Activated naive CD4-positive, alpha-beta T cell treated with anti-CD3 and anti-CD28 coated beads, Interleukin-2, amount 50 U/mL, for 24 hours (primary cell): ENCODE measurements at regions not wholly inside any gene's neighbourhood (a gene's known extent, or its start where the extent isn't known, plus 50 kb on each side); places are given as distances from the start of the nearest gene placed in this dataset.

Experiments
- H3K27ac Mint-ChIP-seq: one replicate; pipeline ENCODE4 v1.8.0; 2021; ENCODE audit warnings: mild to moderate bottlenecking, mixed read lengths
- H3K27me3 Mint-ChIP-seq: one replicate; pipeline ENCODE4 v1.8.0; 2021; ENCODE audit warnings: mixed read lengths
- H3K36me3 Mint-ChIP-seq: one replicate; pipeline ENCODE4 v1.8.0; 2021; ENCODE audit warnings: mixed read lengths
- H3K4me1 Mint-ChIP-seq: one replicate; pipeline ENCODE4 v1.8.0; 2021; ENCODE audit warnings: mixed read lengths
- H3K4me3 Mint-ChIP-seq: one replicate; pipeline ENCODE4 v1.8.0; 2021; ENCODE audit warnings: mild to moderate bottlenecking, mixed read lengths
- H3K9me3 Mint-ChIP-seq: one replicate; pipeline ENCODE4 v1.8.0; 2021; ENCODE audit warnings: mixed read lengths

DNA sequence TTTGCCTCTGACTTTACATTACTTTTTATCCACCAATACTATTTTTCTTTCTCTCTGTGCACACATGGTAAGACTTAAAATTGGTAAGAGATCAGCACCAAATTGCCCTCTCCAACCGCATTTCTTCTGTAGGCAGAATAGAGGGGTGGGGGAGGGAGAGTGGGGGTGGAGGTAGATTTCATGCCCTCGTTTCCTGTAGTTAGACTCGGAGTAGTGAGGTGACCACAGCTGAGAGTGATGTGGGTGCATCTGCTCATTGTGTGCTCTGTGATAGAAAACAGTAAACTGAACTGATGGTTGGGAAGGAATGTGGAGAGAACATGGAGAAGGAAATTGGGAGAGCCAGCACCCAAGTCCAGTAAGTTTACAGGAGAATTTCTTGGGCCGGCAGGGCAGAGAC, 498.3 kb downstream of the IRX1 start:
- H3K4me3 Mint-ChIP-seq = no peak overlapping the region
- no peaks in the 10 kb centered on the region for H3K27me3 Mint-ChIP-seq
- H3K4me1 Mint-ChIP-seq = no peaks in the 10 kb centered on the region
- peaks cover 6% of the 10 kb centered on the region for H3K9me3 Mint-ChIP-seq
- H3K36me3 Mint-ChIP-seq = peaks cover 1% of the 10 kb centered on the region
- H3K27ac Mint-ChIP-seq = no peak overlapping the region

GRCh38 chr5:4095918-4096630, 500.4 kb downstream of the IRX1 start:
- Mint-ChIP-seq H3K27ac (no peak overlapping the region), H3K27me3 (no peaks in the 10 kb centered on the region), H3K36me3 (no peaks in the 10 kb centered on the region)

GRCh38 chr5:4097199-4097598, 501.6 kb downstream of the IRX1 start:
- no peaks in the 10 kb centered on the region for H3K27me3 Mint-ChIP-seq
- no peaks in the 10 kb centered on the region for H3K4me1 Mint-ChIP-seq
- no peaks in the 10 kb centered on the region for H3K36me3 Mint-ChIP-seq
- H3K9me3 Mint-ChIP-seq = peaks cover 6% of the 10 kb centered on the region
- no peak overlapping the region for H3K27ac Mint-ChIP-seq
- no peak overlapping the region for H3K4me3 Mint-ChIP-seq

More at GRCh38 chr5:4095918-4096630, 500.4 kb downstream of the IRX1 start:
- Mint-ChIP-seq H3K4me3 (no peak overlapping the region), H3K4me1 (no peaks in the 10 kb centered on the region), H3K9me3 (peaks cover 6% of the 10 kb centered on the region)

DNA sequence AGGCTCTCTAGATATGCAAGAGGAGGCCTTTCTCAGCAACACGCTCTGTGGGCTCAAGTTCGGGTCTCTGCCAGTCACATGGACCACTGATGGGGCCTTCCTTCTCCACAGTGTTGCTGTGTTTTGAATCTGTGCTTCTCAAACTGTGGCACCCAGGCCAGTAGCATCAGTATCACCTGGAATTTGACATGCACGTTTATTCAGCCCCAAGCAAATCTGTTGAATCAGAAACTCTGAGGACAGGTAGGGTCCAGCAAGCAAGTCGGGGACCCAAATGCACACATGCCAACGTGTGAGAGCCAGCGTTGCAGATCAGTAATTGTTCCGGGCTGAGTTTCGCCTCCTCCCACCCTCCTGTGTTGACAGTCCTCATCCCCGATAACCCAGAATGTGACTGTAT, 502.6 kb downstream of the IRX1 start:
- no peaks in the 10 kb centered on the region for H3K4me1 Mint-ChIP-seq
- peaks cover 6% of the 10 kb centered on the region for H3K9me3 Mint-ChIP-seq
- no peak overlapping the region for H3K27ac Mint-ChIP-seq
- no peaks in the 10 kb centered on the region for H3K36me3 Mint-ChIP-seq
- no peak overlapping the region for H3K4me3 Mint-ChIP-seq
- no peaks in the 10 kb centered on the region for H3K27me3 Mint-ChIP-seq

GRCh38 chr5:4099386-4099785, 503.8 kb downstream of the IRX1 start:
- Mint-ChIP-seq H3K27ac (no peak overlapping the region), H3K36me3 (no peaks in the 10 kb centered on the region), H3K27me3 (no peaks in the 10 kb centered on the region), H3K4me1 (no peaks in the 10 kb centered on the region), H3K4me3 (no peak overlapping the region), H3K9me3 (peaks cover 6% of the 10 kb centered on the region)

DNA sequence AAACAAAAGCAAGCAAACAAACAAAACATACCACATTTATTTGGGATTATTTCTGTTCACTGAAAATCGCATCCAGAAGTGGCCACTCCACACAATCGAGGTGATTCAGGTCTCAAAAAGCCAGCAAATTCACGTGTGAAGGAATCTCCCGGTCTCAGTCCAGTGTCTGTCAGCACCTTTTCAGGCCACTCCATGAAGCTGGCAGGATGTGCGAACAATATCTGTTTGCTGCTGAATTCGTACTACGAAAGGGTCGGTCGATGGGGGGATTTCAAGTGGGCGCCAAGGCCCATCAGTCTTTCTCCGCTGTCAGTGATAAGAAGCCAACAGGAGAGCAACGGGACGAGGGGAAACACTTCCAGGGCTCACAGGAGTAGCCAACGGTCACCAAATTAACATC, 505.1 kb downstream of the IRX1 start:
- Mint-ChIP-seq H3K27ac (no peak overlapping the region), H3K36me3 (no peaks in the 10 kb centered on the region), H3K9me3 (peaks cover 2% of the 10 kb centered on the region), H3K4me3 (no peak overlapping the region), H3K27me3 (no peaks in the 10 kb centered on the region), H3K4me1 (no peaks in the 10 kb centered on the region)

DNA sequence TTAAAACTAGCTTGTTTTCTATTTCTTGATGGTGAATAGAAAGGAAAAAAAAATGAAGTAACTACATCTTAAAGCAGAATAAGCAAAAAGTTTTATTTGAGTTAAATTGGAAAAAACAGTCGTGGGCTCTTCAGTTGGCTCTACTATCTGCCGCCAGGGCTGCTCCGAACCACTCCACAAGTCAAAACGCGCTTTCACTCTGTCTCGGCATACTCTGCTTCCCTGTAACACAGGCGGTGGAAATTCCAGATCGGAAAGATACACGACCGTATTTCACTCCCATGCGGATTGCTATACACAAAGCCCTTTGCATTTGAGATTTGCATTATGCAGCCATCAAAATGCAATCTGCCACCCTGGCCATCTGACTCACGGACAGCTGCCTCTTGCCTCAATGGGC, 505.6 kb downstream of the IRX1 start:
- Mint-ChIP-seq H3K27me3 (no peaks in the 10 kb centered on the region), H3K4me1 (no peaks in the 10 kb centered on the region), H3K27ac (no peak overlapping the region), H3K36me3 (no peaks in the 10 kb centered on the region), H3K4me3 (no peak overlapping the region), H3K9me3 (no peaks in the 10 kb centered on the region)

- H3K36me3 Mint-ChIP-seq = no peaks in the 10 kb centered on the region
- no peaks in the 10 kb centered on the region for H3K4me1 Mint-ChIP-seq
- H3K27ac Mint-ChIP-seq = no peak overlapping the region
- H3K4me3 Mint-ChIP-seq = no peak overlapping the region
- no peaks in the 10 kb centered on the region for H3K9me3 Mint-ChIP-seq
- H3K27me3 Mint-ChIP-seq = no peaks in the 10 kb centered on the region
Measured at GRCh38 chr5:4104831-4105597, 509.4 kb downstream of the IRX1 start.

GRCh38 chr5:4108690-4109089, 513.1 kb downstream of the IRX1 start:
- no peaks in the 10 kb centered on the region for H3K36me3 Mint-ChIP-seq
- no peaks in the 10 kb centered on the region for H3K4me1 Mint-ChIP-seq
- no peaks in the 10 kb centered on the region for H3K9me3 Mint-ChIP-seq
- H3K27me3 Mint-ChIP-seq = no peaks in the 10 kb centered on the region
- no peak overlapping the region for H3K4me3 Mint-ChIP-seq
- H3K27ac Mint-ChIP-seq = no peak overlapping the region

DNA sequence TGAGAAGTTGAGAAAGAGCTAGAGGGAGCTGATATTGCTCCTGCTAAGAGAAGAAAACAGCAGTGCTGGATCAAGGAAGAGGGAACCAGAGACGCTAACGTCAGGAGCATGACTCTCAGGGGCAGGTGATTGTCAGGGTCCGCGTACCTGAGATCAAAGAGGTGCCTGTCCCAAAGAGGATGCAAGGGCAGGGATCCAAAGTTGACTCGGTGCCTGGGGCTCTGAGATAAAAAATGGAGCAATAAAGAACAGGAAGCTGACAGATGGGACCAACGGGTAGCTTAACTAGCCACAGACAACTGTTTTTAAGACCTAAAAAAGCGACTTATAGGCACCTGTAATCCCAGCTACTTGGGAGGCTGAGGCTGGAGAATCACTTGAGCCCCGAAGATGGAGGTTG, 517.8 kb downstream of the IRX1 start:
- H3K4me3 Mint-ChIP-seq = no peak overlapping the region
- H3K36me3 Mint-ChIP-seq = no peaks in the 10 kb centered on the region
- H3K9me3 Mint-ChIP-seq = no peaks in the 10 kb centered on the region
- no peaks in the 10 kb centered on the region for H3K4me1 Mint-ChIP-seq
- H3K27ac Mint-ChIP-seq = no peak overlapping the region
- no peaks in the 10 kb centered on the region for H3K27me3 Mint-ChIP-seq

DNA sequence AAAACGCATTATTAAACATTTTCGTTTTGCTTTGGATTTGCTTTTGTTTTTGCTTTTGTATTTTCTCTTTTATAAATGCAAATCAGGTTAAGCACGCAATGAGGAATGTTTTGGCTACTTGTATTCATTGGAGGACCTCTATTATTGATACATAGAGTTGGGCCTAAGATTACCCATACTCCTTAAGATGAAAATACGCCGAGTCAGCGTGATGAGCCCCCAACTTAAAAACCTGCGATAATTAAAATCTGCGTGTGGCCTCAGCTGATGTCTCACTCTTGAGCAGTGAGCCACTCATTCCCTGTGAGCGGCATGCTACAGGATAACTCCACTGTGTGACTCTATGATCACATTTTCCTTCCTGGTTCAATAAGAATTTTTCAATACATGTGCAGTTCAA, 518.3 kb downstream of the IRX1 start:
- no peaks in the 10 kb centered on the region for H3K36me3 Mint-ChIP-seq
- no peaks in the 10 kb centered on the region for H3K27me3 Mint-ChIP-seq
- H3K9me3 Mint-ChIP-seq = no peaks in the 10 kb centered on the region
- H3K27ac Mint-ChIP-seq = no peak overlapping the region
- no peaks in the 10 kb centered on the region for H3K4me1 Mint-ChIP-seq
- H3K4me3 Mint-ChIP-seq = no peak overlapping the region

DNA sequence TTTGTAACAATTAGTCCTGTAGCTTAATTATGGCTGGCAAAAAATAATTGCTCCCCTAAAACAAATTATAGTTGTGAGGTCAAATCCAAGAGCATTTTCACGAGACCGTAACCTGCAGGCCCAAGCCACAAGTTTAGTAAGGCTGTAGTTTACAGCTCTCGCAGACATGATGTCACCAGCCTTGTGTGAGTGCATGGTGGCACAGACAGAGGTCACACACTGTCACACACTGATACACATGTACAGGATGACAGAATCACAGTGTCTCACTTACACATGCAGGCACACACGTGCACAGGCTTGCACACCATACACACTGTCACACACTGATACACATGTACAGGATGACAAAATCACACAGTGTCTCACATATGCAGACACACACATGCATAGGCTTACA, 518.8 kb downstream of the IRX1 start:
- H3K4me1 Mint-ChIP-seq = no peaks in the 10 kb centered on the region
- no peaks in the 10 kb centered on the region for H3K9me3 Mint-ChIP-seq
- H3K27ac Mint-ChIP-seq = no peak overlapping the region
- no peak overlapping the region for H3K4me3 Mint-ChIP-seq
- H3K36me3 Mint-ChIP-seq = no peaks in the 10 kb centered on the region
- no peaks in the 10 kb centered on the region for H3K27me3 Mint-ChIP-seq

GRCh38 chr5:4116834-4117233, 521.2 kb downstream of the IRX1 start:
- no peaks in the 10 kb centered on the region for H3K9me3 Mint-ChIP-seq
- H3K27ac Mint-ChIP-seq = no peak overlapping the region
- H3K4me1 Mint-ChIP-seq = no peaks in the 10 kb centered on the region
- H3K27me3 Mint-ChIP-seq = no peaks in the 10 kb centered on the region
- no peaks in the 10 kb centered on the region for H3K36me3 Mint-ChIP-seq
- H3K4me3 Mint-ChIP-seq = no peak overlapping the region

- Mint-ChIP-seq H3K4me1 (no peaks in the 10 kb centered on the region), H3K9me3 (peaks cover 15% of the 10 kb centered on the region), H3K36me3 (no peaks in the 10 kb centered on the region), H3K27ac (no peak overlapping the region), H3K27me3 (no peaks in the 10 kb centered on the region), H3K4me3 (no peak overlapping the region)
Measured at GRCh38 chr5:4124221-4124970, 528.8 kb downstream of the IRX1 start.

DNA sequence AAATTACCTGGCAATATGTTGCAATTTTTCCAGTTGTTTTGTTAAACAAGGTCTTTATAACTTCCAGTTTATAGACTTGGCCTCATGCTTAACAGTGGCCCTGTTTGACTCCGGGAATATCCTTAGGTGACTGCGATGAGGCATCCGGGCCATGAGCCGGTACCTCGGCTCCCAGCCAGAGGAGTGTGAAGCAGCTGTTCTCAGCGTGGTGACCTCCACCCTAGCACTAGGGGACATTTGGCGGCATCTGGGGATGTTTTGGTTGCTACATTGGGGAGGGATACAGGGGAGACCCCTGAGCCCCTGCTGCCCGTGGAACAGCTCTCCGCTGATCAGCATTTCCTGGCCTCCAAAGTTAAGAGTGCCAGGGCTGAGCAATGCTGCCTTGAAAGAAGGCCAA, 533.4 kb downstream of the IRX1 start:
- no peaks in the 10 kb centered on the region for H3K27me3 Mint-ChIP-seq
- H3K36me3 Mint-ChIP-seq = no peaks in the 10 kb centered on the region
- H3K4me1 Mint-ChIP-seq = no peaks in the 10 kb centered on the region
- peaks cover 13% of the 10 kb centered on the region for H3K9me3 Mint-ChIP-seq
- no peak overlapping the region for H3K27ac Mint-ChIP-seq
- H3K4me3 Mint-ChIP-seq = no peak overlapping the region

DNA sequence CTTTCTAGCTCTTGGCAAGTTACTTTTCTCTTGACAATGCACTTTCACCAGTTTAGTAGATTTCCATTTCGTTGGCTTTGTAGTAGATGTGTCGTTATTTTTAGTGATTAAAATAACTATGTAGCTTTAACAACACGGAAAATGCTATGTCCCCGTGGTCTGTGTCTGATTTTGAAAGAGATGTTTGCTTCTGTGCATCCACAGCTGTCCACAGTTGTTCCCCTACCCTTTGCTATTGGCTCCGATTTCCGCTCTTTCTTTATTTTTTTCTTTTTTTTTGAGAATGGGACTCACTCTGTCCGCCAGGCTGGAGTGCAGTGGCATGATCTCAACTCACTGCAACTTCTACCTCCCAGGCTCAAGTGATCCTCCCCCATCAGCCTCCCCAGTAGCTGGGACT, 533.9 kb downstream of the IRX1 start:
- Mint-ChIP-seq H3K9me3 (peaks cover 8% of the 10 kb centered on the region), H3K27ac (no peak overlapping the region), H3K4me3 (no peak overlapping the region), H3K4me1 (no peaks in the 10 kb centered on the region), H3K36me3 (no peaks in the 10 kb centered on the region), H3K27me3 (no peaks in the 10 kb centered on the region)
